HepG2 (cell line): ENCODE measurements at regions not wholly inside any gene's neighbourhood (a gene's known extent, or its start where the extent isn't known, plus 50 kb on each side); places are given as distances from the start of the nearest gene placed in this dataset.

Experiments
- ATAC-seq: fragments of 200-7000 bp; cut with Tn5 transposase; 3 replicates; pipeline ENCODE4 v1.9.1; 2020; ENCODE audit warnings: mild to moderate bottlenecking, moderate library complexity
- BruUV-seq: library from RNA; stranded (reverse); fragments of 400-500 nt; replicated peaks from 2 replicates; lab custom pipeline; 2021; lab: Mats Ljungman, UMichigan
- CTCF ChIA-PET: fragments of 300-600 bp; formaldehyde crosslinking; extraction: SDS; loops from one replicate; lab custom pipeline; 2021; ENCODE audit warnings: low total read pairs, inconsistent platforms, low intra/inter-chr PET ratio; lab: Yijun Ruan, JAX
- POLR2A ChIA-PET: fragments of 350-600 bp; sonication (Branson Sonifier 250); formaldehyde crosslinking; loops from one replicate; lab custom pipeline; 2020; ENCODE audit warnings: antibody characterized with exemption, inconsistent platforms; lab: Yijun Ruan, JAX
- DNase-seq: peaks from one replicate; pipeline ENCODE4 v3.0.0-alpha.2; 2015; ENCODE audit warnings: low spot score
- FAIRE-seq: peaks from 3 replicates; lab custom pipeline; 2011; peaks lifted over from hg19 to GRCh38; lab: Jason Lieb, UNC
- H2AFZ ChIP-seq: one replicate; pipeline ENCODE4 v1.6.1; 2011; ENCODE audit warnings: low read length, inconsistent platforms
- H3K27ac ChIP-seq: fragments of 300-600 bp; 3 replicates; pipeline ENCODE4 v1.8.0; 2011; ENCODE audit warnings: mixed run types, mild to moderate bottlenecking, mixed read lengths, low read length, inconsistent platforms; ENCODE audit not compliant: insufficient read depth; ENCODE audit errors: extremely low read length
- H3K27me3 ChIP-seq, 2 experiments: fragments of 200-600 bp in 1 of 2; 2 replicates in 1 of 2; 3 replicates in 1 of 2; pipeline versions ENCODE4 v1.6.0 to v1.8.0; 2011; ENCODE audit warnings: low read length in 2 of 2, mild to moderate bottlenecking in 2 of 2, moderate library complexity in 2 of 2, inconsistent platforms in 1 of 2; ENCODE audit not compliant: insufficient read depth in 2 of 2, control insufficient read depth in 1 of 2
- H3K36me3 ChIP-seq, 2 experiments: fragments of 200-600 bp in 1 of 2; replicated peaks in 1 of 2; 2 replicates in 1 of 2; 3 replicates in 1 of 2; pipeline versions ENCODE4 v1.5.1 to v1.8.0; 2011; ENCODE audit warnings: low read length in 2 of 2, inconsistent platforms in 1 of 2; ENCODE audit not compliant: insufficient read depth in 2 of 2, control insufficient read depth in 1 of 2
- H3K4me1 ChIP-seq: 2 replicates; pipeline ENCODE4 v1.5.1; 2012; ENCODE audit warnings: low read length, inconsistent platforms; ENCODE audit not compliant: insufficient read depth
- H3K4me2 ChIP-seq: 2 replicates; pipeline ENCODE4 v1.6.0; 2011; ENCODE audit warnings: low read depth, low read length, inconsistent platforms
- H3K4me3 ChIP-seq, 3 experiments: fragments of 200-600 bp in 1 of 3; sonication (generic), shearing (Covaris generic) in 1 of 3; replicated peaks in 1 of 3; 2 replicates each; pipeline ENCODE4 v1.5.1; 2011 to 2016; ENCODE audit warnings: low read length in 3 of 3, inconsistent platforms in 2 of 3, low read depth in 2 of 3, mild to moderate bottlenecking in 2 of 3, control low read depth in 1 of 3, mixed read lengths in 1 of 3; ENCODE audit not compliant: insufficient read depth in 1 of 3
- H3K79me2 ChIP-seq: one replicate; pipeline ENCODE4 v1.6.1; 2011; ENCODE audit warnings: low read length, inconsistent platforms; ENCODE audit not compliant: insufficient read depth
- H3K9ac ChIP-seq: 2 replicates; pipeline ENCODE4 v1.6.0; 2011; ENCODE audit warnings: mild to moderate bottlenecking, low read depth, low read length, inconsistent platforms; ENCODE audit not compliant: insufficient read depth
- H3K9me3 ChIP-seq: 2 replicates; pipeline ENCODE4 v1.5.1; 2012; ENCODE audit warnings: mild to moderate bottlenecking, low read length
- H4K20me1 ChIP-seq: 2 replicates; pipeline ENCODE4 v1.6.0; 2011; ENCODE audit warnings: inconsistent platforms, mild to moderate bottlenecking, low read length, moderate library complexity; ENCODE audit not compliant: insufficient read depth
- ATF7 ChIP-seq, 2 experiments: fragments of 450-650 bp in 1 of 2; sonication (generic) in 1 of 2; formaldehyde crosslinking in 1 of 2; IDR thresholded peaks; 2 replicates each; pipeline versions ENCODE4 v1.4.0 to v1.6.1; 2016 to 2020; ENCODE audit warnings: antibody characterized with exemption in 1 of 2, mild to moderate bottlenecking in 1 of 2, missing genetic modification reagents in 1 of 2
- CEBPG ChIP-seq: IDR thresholded peaks from 2 replicates; pipeline ENCODE4 v1.6.1; 2016
- EEA1 ChIP-seq: sonication (generic); formaldehyde crosslinking; IDR thresholded peaks from 2 replicates; pipeline ENCODE4 v1.5.1; 2020; ENCODE audit warnings: mild to moderate bottlenecking, missing genetic modification reagents, borderline replicate concordance
- GATAD2A ChIP-seq: IDR thresholded peaks from 2 replicates; pipeline ENCODE4 v1.6.1; 2016
- ISL2 ChIP-seq: sonication (generic); formaldehyde crosslinking; IDR thresholded peaks from 2 replicates; pipeline ENCODE4 v1.5.0; 2020; ENCODE audit warnings: missing genetic modification reagents
- LCORL ChIP-seq, 2 experiments: fragments of 450-650 bp in 1 of 2; sonication (generic) in 1 of 2; formaldehyde crosslinking in 1 of 2; IDR thresholded peaks; 2 replicates each; pipeline versions ENCODE4 v1.5.0 to v1.6.1; 2017 to 2020; ENCODE audit warnings: antibody characterized with exemption in 1 of 2, missing genetic modification reagents in 1 of 2
- MAFK ChIP-seq, 2 experiments: IDR thresholded peaks in 1 of 2; conservative IDR thresholded peaks in 1 of 2; 2 replicates each; pipeline ENCODE4 v1.6.1; 2011; ENCODE audit warnings: improper control_type of control experiment in 2 of 2, low read length in 2 of 2
- MIER3 ChIP-seq: IDR thresholded peaks from 2 replicates; pipeline ENCODE4 v1.6.1; 2016; ENCODE audit warnings: missing compliant biosample characterization, borderline replicate concordance
- MIXL1 ChIP-seq: IDR thresholded peaks from 2 replicates; pipeline ENCODE4 v1.6.1; 2016
- NONO ChIP-seq, 2 experiments: fragments of 450-650 bp in 1 of 2; sonication (generic) in 1 of 2; formaldehyde crosslinking in 1 of 2; IDR thresholded peaks in 1 of 2; conservative IDR thresholded peaks in 1 of 2; 2 replicates each; pipeline versions ENCODE4 v1.6.1 to v1.8.0; 2017 to 2022; ENCODE audit warnings: mild to moderate bottlenecking in 1 of 2, missing genetic modification reagents in 1 of 2, moderate library complexity in 1 of 2
- PHF5A ChIP-seq: IDR thresholded peaks from one replicate; pipeline ENCODE4 v1.6.1; 2018; ENCODE audit warnings: low read depth, missing genetic modification reagents; ENCODE audit not compliant: unreplicated experiment
- RBM39 ChIP-seq: fragments of 200-400 bp; formaldehyde crosslinking; IDR thresholded peaks from one replicate; pipeline ENCODE4 v1.6.1; 2018; ENCODE audit warnings: antibody characterized with exemption, mild to moderate bottlenecking, low read depth, low read length; ENCODE audit not compliant: poor library complexity, severe bottlenecking
- ZBTB25 ChIP-seq: IDR thresholded peaks from 2 replicates; pipeline ENCODE4 v1.6.1; 2018; ENCODE audit warnings: missing genetic modification reagents
- ZNF598 ChIP-seq: sonication (generic); formaldehyde crosslinking; IDR thresholded peaks from 2 replicates; pipeline ENCODE4 v1.5.1; 2020; ENCODE audit warnings: mild to moderate bottlenecking, missing genetic modification reagents, borderline replicate concordance
- ZSCAN12 ChIP-seq: sonication (generic); formaldehyde crosslinking; IDR thresholded peaks from 2 replicates; pipeline ENCODE4 v1.9.0; 2021; ENCODE audit warnings: mild to moderate bottlenecking, missing genetic modification reagents
- WGBS: methylation state at CpG from one replicate; pipeline ENCODE4 v1.1.6; 2017; ENCODE audit warnings: low lambda C conversion rate; 5-methylcytosine and 5-hydroxymethylcytosine counted together
- in situ Hi-C: cut with HindIII; loops from 2 replicates; pipeline ENCODE4 v1.10.0; 2017; ENCODE audit warnings: low pct_unique_long_range_greater_than_20kb; ENCODE audit not compliant: extremely low pct_ligation_motif_present
- intact Hi-C: fragments of 100-400 bp; cut with micrococcal nuclease; formaldehyde crosslinking; loops from one replicate; pipeline ENCODE4 v1.10.0; 2022; ENCODE audit not compliant: unreplicated experiment

- WGBS = 9% methylated on average over 5 of the region's 5 CpGs
- intact Hi-C loops = no loop called here
Observed at GRCh38 chr19:34104557-34104956, 67.7 kb upstream of the LSM14A start.

GRCh38 chr19:34109596-34109995, 62.7 kb upstream of the LSM14A start:
- POLR2A ChIA-PET = no interaction called here
- no peak for ATAC-seq
- H4K20me1 ChIP-seq = no peaks in the 10 kb centered on the region
- in situ Hi-C loops (no loop called here), intact Hi-C loops (no loop called here)
- DNase-seq = no peak
- no peaks in the 10 kb centered on the region for H3K79me2 ChIP-seq
- peaks cover 0 to 5% of the 10 kb centered on the region in 2 experiments; a peak in 2 of 5 replicates for H3K27me3 ChIP-seq
- BruUV-seq = no TSS peak
- H3K4me3 ChIP-seq = no peak overlapping the region
- no peak overlapping the region for H3K9ac ChIP-seq
- H3K27ac ChIP-seq = no peak overlapping the region
- no peak for FAIRE-seq
- TF ChIP-seq MIXL1 (no peak), MIER3 (CRISPR knock-in tag) (no peak), ZBTB25 (CRISPR knock-in tag) (no peak), RBM39 (no peak), PHF5A (CRISPR knock-in tag) (no peak), ZNF598 (CRISPR knock-in tag) (no peak), EEA1 (CRISPR knock-in tag) (no peak), ZSCAN12 (CRISPR knock-in tag) (no peak), ISL2 (CRISPR knock-in tag) (no peak), LCORL (IDR thresholded peaks at IDR 0.05) (no peak), LCORL (CRISPR knock-in tag; IDR thresholded peaks at IDR 0.05) (no peak), GATAD2A (CRISPR knock-in tag) (no peak), ATF7 (IDR thresholded peaks at IDR 0.05) (no peak), ATF7 (CRISPR knock-in tag; IDR thresholded peaks at IDR 0.05) (no peak), CEBPG (CRISPR knock-in tag) (no peak)
- H2AFZ ChIP-seq = no peak overlapping the region
- H3K36me3 ChIP-seq = no peaks in the 10 kb centered on the region
- H3K4me2 ChIP-seq = no peak overlapping the region
- 7% methylated on average over 3 of the region's 3 CpGs for WGBS
- no peaks in the 10 kb centered on the region for H3K4me1 ChIP-seq
- CTCF ChIA-PET = no interaction called here
- no peaks in the 10 kb centered on the region for H3K9me3 ChIP-seq

More at GRCh38 chr19:34104557-34104956, 67.7 kb upstream of the LSM14A start:
- ATAC-seq = no peak
- Histone ChIP-seq H3K4me2 (no peak overlapping the region), H3K4me3 (no peak overlapping the region), H2AFZ (no peak overlapping the region), H3K4me1 (no peaks in the 10 kb centered on the region), H4K20me1 (no peaks in the 10 kb centered on the region), H3K27ac (no peak overlapping the region), H3K36me3 (no peaks in the 10 kb centered on the region), H3K9me3 (no peaks in the 10 kb centered on the region), H3K9ac (no peak overlapping the region), H3K27me3 (peaks cover 1 to 4% of the 10 kb centered on the region in 2 experiments; a peak in 2 of 5 replicates), H3K79me2 (no peaks in the 10 kb centered on the region)
- no peak for DNase-seq
- ChIA-PET CTCF (no interaction called here), POLR2A (no interaction called here)
- in situ Hi-C loops = no loop called here
- TF ChIP-seq MAFK (conservative IDR thresholded peaks at IDR 0.05 in 1 of 2, IDR thresholded peaks at IDR 0.05 in 1 of 2; ENCODE audit: low read length in 2 of 2) (peak in 1 of 2 experiments; percentile 22; a peak in 1 of 4 replicates), NONO (IDR thresholded peaks at IDR 0.05) (no peak), NONO (CRISPR knock-in tag; conservative IDR thresholded peaks at IDR 0.05) (no peak)
- no TSS peak for BruUV-seq
- no peak for FAIRE-seq
